COLO668 (cell line): ENCODE measurements at regions not wholly inside any gene's neighbourhood (a gene's known extent, or its start where the extent isn't known, plus 50 kb on each side); places are given as distances from the start of the nearest gene placed in this dataset.

Experiments used
- DNase-seq: peaks from one replicate; lab custom pipeline; 2025; ENCODE audit not compliant: unreplicated experiment; lab: John Stamatoyannopoulos, UW

DNA sequence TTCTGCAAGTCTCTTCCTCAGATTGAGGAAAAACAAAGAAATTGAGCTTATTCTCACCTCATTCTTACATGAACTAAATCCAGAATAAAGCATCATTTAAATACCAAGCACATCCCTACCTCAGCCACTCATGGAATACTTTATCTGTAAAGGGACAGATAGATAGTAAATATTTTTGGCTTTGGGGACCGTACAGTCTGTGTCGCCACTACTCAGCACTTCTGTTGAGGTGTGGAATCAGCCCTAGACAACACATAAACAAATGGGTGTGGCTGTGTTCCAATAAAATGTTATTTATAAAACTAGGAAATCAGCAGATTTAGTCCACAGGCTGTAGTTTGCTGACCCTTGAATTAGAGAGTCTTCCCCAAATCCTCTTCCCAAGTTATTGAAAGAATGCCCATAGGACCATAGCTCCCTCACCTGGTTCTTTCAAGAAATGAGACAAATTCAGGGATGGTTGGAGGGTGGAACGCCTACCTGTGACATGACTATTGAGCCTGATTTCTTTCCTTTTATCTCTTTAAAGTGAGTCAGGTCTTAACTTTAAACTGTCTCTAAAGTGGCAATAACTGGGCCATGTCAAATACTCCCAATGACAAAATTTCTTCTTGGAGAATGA lies 878.5 kb downstream of the USP25 start:
- DNase-seq, result no peak

DNA sequence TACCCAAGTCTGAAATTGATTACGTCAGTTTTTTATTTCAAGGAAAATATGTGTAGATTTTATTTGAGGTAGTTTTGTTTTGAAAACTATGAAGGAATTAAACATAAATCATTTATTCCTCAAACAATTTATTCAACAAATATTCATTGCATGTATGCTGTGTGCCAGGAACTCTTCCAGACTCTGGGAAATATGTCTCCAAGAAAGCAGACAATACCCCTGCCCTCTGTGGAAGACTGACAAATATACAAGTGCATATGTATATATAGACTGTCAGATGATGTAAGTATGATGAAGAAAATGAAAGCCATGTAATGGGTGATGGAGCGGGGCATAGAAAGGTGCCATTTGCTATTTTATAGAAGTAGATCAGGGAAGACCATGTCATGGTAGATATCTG lies 889.5 kb downstream of the USP25 start:
- DNase-seq, result no peak

DNA sequence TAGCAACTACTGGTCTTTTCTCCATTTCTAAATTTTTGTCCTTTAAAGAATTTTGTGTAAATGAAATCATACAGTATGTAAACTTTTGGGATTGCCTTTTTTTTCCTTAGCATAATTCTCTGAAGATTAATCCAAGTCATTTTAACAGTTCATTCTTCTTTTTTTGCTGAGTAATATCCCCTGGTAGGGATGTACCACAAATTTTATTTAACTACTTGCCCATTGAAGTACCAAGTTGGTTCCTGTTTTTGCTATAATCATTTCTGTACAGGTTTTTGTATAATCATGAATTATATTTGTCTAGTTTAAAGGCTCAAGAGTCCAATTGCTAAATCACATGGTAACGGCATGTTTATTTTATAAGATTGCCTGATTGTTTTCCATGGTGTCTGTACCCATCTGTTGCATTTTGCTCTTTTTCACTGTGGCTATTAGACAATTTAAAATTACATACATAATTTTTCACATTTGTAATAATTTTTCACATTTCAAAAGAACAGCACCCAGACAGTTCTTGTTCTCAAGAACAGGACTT lies 891.1 kb downstream of the USP25 start:
- DNase-seq, result no peak

DNA sequence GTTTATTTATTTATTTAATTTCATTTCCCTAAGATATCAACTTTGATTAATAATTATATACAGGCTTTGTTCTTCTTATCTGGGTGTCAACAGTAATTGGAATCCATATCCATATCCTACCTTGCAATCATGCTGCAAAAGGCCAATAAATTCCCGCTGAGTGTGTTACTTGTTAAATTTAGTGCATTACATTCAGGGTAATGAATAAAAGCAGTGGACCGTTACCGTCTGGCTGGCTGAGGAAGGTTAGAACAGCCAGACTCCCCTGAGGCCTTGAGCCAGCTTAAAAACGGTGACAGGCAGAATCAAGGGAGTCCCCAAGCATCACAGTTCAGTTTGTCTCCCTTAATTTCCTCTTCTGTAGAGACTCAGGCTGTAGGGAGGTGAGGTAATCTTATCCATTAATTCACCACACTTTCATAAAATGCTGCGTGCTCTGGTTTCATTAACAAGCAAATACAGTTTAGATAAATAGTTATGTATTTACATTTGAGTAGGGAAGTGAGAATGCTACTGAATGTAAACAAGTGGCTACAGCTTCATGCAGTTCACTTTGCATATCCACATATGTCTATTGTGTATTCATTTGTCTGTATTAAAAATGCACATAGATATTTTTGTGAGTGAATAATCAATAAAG lies 888.2 kb upstream of the CXADR start:
- no peak for DNase-seq

DNA sequence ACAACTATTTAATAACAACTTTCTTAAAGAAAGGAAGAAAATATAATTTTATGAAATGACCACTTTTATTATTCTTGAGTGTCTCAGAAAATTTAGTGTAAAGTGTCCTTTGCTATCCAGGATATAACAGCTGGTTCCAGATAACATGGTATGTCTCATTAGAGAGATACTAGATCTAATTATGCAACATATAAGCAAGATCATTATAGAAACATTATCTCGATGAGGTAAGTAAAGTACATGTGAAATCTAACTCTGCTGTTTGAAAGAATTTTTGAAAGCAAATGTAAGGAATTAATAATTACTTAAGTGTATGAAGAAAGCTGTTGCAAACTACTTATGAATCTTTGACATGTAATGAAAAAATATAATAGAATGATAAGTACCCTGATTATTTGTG lies 887.4 kb upstream of the CXADR start:
- DNase-seq, result no peak

DNA sequence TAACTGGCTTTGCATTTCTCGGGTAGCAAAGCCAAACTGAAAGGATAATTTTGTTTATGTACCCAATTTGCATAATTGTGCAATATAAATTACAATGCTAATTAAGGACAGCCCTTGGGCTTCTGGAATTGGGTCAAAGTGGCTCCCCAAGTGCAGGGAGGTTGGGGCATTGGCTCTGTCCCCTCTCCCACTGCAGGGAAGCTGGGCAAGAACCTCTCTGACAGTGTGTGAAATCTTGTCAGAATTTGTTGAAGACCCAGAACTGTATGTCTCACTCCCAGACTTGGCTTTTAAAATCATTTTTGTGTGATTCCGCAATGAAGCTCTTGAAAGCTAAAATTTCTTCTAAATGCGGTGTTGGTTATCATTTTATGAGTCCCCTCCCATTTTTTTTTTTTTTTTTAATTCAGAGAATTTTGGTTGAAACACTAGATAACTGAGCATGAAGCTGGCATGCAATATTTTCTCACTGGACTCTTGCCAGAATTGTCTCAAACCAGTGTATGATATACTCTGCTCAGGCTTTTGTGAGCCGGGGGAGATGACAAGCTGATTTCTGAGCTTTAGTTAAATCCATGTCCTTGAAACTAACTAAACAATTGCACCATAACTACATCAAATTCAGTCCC lies 878.9 kb upstream of the CXADR start:
- DNase-seq, result no peak

DNA sequence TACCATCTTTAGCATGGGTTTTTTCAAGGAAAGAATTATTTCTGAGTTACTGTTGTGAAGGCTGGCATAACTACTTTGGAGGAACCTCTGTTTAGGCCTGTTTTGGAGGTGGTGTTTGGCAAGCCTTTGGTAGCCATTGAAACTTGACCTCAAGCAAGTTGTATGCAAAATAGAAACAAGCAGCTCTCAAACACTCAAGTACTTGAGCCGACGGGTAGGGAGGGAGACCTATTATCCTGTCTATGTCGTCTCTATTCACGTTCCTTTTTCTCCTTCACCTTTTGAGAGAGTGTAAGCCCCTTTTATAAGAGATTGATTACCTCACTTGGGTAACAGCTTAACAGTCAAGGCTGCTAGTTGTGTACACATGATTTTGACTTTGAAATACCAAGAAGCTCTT lies 878.3 kb upstream of the CXADR start:
- DNase-seq, result no peak

DNA sequence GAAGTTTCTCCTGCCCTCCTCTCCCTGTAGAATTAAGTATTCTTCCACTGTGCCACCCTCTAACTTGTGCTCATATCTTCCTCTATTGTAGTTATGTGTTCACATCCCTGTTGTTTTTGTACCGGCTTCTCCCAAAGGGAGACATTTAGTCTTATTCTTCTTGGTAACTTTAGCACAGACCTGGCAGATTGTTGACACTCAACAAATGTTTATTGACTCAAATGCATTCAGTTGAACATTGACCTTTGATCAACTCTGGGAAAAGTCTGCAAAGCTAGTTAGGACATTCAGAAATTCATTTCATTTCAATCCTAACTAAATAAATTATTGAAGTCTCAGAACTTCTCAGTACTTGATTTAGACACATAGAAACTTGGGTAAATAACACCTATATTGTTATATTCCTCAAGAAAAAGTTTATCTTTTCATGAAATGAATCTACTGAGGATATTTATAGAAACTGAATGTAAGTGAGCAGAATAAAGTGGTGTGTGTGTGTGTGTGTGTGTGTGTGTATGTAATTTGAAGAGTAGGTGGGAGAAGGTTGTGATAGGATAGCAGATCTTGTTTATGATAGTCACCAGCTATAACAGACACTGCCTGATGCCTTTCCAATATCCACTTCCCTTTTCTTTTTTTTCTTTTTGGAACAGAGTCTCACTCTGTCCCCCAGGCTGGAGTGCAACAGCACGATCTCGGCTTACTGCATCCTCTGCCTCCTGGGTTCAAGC lies 872.4 kb upstream of the CXADR start:
- no peak for DNase-seq

DNA sequence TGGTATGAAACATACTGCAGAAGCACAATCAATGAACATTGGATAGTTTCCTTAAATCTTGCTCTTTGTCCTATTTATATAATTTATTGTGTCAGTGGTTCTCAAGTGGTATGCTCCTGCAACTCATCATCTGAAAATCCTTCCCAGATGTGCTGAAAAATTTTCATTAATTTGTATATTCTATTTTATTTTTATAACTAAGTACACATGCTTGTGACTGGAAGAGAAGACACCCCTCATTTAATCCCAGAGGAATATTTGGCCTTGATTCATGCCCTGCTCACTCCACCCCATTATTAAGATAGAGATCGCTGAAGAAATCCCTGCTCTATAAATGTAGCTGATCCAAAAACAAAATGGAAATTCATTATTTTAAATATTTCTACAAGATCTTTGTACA lies 870.5 kb upstream of the CXADR start:
- no peak for DNase-seq

DNA sequence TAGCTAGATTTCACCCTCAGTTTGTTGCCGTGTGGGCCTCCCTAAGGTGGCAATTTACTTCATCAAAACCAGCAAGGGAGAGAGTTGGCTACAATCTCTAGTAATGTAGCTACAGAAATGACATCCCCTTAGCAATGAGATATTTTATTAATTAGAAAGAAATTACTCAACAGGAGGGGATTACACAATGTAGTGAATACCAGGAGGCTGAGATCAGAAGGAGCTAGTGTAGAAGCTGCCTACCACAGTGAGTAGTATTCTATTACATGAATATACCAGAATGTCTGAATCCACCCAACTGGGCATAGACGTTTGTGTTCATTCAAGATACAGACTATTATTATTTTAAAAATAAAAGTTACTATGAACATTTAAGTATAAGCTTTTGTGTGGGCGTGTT lies 868.2 kb upstream of the CXADR start:
- DNase-seq, result no peak

DNA sequence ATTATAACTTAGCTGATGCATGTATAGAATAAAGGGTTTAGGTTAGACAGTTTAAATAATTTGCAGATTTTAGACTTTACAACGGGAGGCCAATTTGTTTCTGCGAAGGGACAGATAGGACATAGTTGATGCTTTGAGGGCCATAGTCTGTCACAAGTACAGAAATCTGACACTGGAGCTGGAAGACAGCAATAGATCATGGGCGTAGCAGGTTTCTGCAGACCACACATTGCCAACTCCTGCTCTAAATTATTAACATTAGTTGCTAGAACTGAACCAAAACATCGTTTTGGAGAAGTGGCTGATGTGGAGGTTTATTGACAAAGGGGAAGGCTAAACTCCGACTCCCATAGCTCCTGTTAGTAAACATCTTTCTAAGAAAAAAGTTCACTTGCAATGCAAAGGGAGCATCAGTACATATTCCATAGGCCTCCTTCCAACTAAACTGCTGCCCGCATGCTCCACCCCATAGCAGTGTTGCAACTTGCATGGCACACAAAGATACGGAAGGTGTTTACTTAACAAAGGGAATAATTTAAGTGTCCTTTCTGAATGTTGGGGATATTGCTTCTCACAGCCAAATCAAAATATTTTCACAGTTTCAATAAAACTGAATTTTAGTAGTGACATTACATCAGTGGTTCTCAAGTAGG lies 862.0 kb upstream of the CXADR start:
- no peak for DNase-seq

DNA sequence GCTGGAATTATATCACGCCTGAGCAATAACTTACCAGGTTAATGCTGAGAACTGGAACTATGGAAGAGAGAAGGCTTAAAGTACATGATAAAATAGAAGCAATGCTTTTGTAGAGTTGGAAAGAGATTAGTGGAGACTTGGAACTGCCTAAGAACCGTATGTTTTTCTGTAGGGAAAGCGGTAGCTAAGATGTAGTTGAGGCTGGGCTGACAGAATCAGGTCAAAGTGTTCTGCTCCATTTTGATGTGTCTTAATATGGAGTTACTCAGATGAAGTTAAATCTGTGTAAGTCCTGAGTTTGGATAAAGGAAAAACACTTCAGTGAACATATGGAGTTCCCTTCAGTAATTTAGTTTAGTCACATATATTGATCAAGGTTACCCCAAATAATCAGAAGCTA lies 860.9 kb upstream of the CXADR start:
- DNase-seq, result no peak

DNA sequence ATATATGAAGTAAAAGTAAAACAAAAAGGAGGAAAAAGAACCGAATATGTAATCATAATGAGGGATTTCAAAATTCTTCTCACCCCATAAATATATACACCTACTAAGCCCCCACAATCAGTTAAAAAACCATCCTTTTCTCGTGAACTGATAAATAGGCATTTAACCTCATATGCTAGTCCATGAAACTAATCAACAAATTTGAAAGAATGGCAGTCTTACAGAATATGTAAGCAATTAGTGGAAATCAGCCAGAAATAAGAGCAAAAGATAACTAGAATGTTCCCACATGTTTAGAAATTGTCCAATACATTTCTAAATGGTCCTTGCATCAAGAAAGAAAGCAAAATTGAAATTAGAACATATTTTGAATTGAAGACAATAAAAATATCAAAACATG lies 849.4 kb upstream of the CXADR start:
- no peak for DNase-seq

DNA sequence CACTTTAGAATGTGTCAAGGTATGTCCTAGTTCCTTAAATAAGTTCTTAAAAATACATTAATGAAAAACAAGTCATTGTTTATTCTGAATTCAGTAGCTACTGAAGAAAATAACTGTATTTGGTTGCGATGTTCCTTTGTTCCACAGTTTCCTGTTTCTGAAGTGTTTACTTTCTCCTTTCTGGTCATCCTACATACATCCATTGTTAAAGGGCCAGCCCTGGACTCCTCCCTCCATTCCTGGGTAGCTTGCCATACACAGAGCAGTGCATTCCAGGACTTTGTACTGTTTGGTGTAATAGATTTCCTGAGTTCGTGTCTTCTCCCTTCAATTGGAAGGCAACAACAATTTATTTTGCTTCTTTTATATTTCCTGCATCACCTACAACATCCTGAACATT lies 845.4 kb upstream of the CXADR start:
- DNase-seq, result no peak

DNA sequence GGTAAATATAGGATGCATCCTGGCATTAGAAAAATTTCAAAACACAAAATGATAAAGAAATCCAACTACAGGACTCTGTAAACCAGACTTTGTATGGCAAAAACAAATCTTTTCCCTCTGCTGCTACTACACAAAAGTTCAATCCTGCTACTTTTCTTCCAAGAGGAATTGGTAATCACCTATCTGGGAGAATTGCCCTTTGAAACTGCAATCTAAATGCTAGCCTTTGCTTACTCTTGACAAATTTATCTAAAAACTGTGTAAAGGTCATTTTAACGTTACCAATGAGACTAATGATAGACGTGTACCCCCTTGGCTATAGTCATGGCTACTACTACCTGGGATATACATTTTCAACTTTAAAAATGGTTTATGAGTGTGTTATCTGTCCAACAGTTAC lies 837.9 kb upstream of the CXADR start:
- DNase-seq, result no peak

DNA sequence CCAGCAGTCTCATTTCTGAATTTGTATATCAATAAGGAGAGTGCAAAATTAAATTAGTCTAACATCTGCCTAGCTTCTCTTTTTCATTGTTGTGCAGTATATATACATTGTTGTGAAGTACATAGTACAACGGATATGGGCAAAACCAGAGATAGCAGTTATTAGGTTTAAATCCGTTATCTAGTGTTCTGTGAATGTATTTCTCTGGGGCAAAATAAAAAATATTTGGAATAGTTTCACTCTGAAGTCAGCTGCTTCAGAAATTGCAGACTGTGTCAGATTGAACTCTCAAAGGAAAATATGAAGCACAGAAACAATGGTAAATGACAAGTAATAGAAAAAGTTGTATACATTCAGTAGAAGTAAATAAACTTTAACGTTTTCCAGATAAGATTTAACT lies 836.5 kb upstream of the CXADR start:
- DNase-seq, result no peak

DNA sequence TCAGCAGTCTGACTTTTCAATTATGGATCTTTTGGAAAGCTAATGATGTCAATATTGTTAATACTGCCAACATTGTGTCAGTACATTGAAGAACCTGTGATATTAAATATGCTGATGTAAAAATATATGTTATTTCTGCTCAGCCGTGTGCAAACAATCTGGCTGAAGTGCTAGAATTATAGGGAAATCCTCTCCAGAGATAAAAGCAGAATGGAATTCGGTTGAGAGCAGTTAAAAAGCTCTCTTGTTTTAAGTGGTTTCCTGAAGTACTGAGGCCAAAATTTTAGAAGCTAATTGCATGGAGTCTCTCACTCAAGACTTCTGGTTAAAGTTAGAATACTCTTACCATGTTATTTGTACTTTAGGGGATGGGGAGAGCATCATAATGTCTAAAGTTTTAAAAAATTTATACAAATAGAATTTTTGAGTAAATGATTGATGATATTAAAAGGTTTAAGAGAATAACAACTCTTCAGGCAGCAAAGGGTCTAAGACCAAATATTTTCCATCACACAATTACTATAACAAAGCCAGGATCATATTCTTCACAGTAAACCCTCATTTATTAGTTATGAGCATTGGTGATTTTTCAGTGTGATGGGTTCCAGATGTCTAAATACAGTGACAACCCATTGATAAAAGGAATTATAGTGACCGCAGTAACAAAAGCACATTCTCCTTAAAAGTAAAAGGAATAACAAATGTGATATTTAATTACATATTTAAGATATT lies 834.2 kb upstream of the CXADR start:
- no peak for DNase-seq

DNA sequence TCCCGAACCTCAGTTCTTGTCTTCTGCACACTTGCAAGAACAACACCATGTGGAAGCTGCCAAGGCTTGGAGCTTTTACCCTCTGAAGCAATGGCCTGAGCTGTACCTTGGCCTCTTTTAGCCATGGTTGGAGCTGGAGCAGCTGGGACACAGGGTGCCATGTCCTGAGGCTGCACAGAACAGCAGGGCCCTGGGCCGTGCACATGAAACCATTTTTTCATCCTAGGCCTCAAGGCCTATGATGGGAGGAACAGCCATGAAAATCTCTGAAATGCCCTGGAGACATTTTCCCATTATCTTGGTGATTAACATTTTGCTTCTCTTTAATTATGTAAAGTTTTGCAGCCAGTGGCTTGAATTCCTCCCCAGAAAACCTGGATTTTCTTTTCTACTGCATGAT lies 817.8 kb upstream of the CXADR start:
- no peak for DNase-seq

DNA sequence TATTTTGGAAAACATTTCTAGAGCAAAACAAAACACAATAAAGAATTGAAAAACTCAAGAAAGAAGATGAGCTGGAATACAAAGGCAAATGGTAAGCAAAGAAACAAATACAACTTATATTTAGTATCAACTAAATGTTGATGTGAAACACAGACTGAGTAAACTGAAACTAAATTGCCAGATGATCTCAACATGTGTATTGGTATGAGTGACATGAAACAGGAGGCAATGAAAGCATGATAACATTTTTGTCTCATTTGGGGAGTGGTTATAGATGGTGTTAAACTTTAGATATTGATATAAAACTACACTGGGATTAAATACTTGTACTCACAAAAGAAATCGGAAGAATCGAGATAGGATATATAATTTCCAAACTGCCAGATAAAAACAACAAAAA lies 805.6 kb upstream of the CXADR start:
- no peak for DNase-seq

DNA sequence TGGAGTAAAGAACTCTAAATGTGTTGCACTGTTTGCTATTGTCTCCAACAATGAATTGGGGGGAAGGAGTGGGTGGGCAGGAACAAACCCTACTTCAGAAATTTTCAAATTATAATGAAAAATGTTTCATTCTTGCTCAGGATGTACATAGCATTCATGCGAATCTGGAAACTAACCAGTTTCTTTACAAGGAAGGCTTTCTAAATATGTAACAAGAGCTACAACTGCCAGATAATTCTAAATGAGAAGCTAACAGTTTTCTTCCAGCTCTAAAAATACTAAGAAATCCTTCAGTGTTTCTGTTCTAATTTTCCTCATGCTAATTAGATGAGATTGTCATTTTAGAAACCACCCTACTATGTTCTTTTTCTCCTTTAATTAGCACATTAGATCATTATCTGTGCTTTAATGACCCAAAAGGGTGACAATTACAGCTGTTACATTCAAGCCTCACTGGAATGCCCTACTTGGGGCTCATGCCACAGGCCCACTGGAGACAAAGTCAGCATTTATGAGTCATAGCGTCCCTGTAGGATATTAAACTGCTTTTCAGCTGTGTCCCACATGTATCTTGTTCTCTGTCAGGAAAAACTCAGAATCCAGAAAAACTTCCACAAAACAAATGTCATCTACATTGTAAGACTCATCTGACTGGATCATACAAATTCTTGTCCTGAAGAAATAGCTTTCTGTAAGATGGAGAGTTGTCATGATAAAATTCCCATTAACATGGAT lies 804.6 kb upstream of the CXADR start:
- no peak for DNase-seq
